GM20431 (cell line): ENCODE measurements at regions not wholly inside any gene's neighbourhood (a gene's known extent, or its start where the extent isn't known, plus 50 kb on each side); places are given as distances from the start of the nearest gene placed in this dataset.

Experiments
- in situ Hi-C: fragments of 300-500 bp; cut with MseI, MboI; formaldehyde crosslinking; loops from one replicate; pipeline ENCODE4 v1.15.0; 2020; ENCODE audit warnings: low sequenced_read_pairs; ENCODE audit not compliant: unreplicated experiment

- in situ Hi-C loops = no loop called here
Observed at GRCh38 chr12:102781117-102781516, 135.9 kb downstream of the PAH start.

DNA sequence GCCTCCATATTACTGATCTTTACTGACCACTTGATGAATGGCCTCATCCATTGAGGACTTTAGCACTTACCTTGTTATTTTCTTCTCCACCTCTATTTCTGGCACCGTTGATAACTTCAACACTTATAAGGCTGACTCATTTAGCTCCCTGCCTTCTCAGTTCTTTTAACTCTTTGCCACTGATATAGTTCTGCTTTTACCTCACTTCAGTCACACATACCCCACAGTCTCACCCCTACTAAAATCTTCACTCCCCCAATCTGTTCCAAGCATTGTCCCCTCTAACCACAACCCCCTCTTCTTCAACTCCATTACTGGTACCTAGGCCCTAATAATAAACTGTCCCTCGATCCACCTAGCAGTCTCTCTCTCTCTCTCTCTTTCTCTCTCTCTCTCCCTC is 141.0 kb downstream of the PAH start:
- in situ Hi-C loops = no loop called here

DNA sequence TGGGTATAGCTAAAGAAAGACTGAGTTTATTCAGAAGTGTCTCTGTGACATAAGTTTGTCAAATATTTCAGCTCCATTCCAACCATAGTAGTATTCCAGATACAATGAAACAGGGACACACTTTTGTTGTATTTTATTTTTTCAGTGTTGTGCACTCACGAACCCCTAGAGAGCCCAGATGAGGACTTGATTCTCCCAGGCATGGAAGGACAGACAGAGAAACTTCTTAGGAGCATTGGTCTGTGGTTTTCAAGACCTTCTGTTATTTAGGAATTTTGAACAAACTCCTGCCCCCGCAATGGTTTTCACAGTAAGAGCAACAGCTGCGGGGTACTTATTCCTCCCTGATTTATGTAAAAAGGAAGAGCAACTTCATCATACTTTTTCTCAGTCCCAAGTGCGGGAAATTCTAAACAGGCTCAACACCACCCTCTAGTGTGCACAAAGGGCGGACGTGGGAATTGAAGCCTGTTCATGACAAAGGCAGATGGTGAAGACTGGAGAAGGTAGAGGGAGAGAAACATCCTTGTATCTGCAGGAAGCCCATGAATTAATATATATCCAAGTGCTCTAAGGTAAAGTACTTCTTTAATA is 147.6 kb downstream of the PAH start:
- in situ Hi-C loops = loop anchor here (25.0 kb wide), 1 partner anchor 832 kb away; no protein-coding TSS in a partner anchor

- in situ Hi-C loops = loop anchor here (25.0 kb wide), 1 partner anchor 830 kb away; no protein-coding TSS in a partner anchor
Observed at GRCh38 chr12:102766961-102767360, 150.1 kb downstream of the PAH start.

DNA sequence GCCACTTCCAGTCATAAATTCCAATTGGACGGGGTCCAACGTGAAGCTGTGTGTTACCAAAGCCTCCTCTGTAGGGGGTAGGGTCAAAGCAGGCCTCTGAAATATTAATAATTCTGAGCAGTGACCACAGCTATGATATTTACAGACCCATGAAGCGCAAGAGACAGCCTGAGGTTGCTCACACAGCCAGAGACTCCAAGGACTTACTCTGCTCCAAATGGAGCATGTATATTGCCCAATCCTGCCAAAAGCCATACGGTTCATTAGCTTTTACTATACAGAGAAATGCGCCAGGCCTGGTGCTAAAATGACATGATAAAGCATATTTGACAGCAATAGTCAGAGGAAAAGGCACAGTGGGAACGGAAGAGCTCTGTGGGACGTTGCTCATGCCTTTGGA is 151.3 kb downstream of the PAH start:
- in situ Hi-C loops = loop anchor here (25.0 kb wide), 1 partner anchor 828 kb away; no protein-coding TSS in a partner anchor

GRCh38 chr12:102763471-102763870 is 153.6 kb downstream of the PAH start:
- in situ Hi-C loops = loop anchor here (25.0 kb wide), 1 partner anchor 826 kb away; no protein-coding TSS in a partner anchor

GRCh38 chr12:102763061-102763460 is 154.0 kb downstream of the PAH start:
- in situ Hi-C loops = loop anchor here (25.0 kb wide), 1 partner anchor 826 kb away; no protein-coding TSS in a partner anchor

GRCh38 chr12:102760322-102760721 is 156.7 kb downstream of the PAH start:
- in situ Hi-C loops = loop anchor here (25.0 kb wide), 1 partner anchor 823 kb away; no protein-coding TSS in a partner anchor

GRCh38 chr12:102759466-102759865 is 157.6 kb downstream of the PAH start:
- in situ Hi-C loops = loop anchor here (25.0 kb wide), 1 partner anchor 822 kb away; no protein-coding TSS in a partner anchor

- in situ Hi-C loops = loop anchor here (25.0 kb wide), 1 partner anchor 821 kb away; no protein-coding TSS in a partner anchor
Observed at GRCh38 chr12:102757882-102758226, 159.2 kb downstream of the PAH start.

DNA sequence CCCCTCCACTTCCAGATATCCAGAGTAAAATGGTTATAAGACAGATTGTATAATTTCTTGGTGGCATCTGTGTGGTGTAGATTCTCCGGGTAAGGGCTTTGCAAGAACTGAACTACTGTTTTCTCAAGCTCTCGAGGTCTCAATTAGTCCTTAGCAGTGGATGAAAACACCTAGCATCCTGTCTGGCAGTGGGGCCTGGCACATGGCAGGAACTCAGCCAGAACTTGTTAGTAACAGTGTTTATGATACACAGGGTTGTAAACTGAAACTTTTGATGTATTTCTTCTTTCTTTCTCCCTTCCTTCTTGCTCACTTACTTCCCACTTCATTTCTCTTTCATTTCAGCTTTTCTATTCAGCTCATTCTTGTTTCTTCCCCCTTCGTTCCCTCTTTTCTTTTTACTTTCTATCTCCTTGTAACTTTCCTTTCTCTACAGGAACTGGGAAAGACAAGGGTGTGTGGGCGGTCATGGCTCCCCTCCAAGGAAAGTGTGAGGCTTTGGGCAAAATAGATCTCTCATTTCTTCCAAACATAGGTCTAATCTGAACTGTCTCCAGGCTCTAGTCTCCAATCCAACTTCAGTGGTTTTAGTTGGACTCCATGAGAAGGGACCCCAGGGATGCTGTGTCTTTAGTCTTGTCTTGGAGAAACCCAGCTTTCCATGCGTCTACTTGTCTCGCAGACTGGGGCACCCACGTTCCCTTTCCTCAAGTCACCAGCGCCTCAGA is 159.7 kb downstream of the PAH start:
- in situ Hi-C loops = loop anchor here (25.0 kb wide), 1 partner anchor 820 kb away; no protein-coding TSS in a partner anchor

DNA sequence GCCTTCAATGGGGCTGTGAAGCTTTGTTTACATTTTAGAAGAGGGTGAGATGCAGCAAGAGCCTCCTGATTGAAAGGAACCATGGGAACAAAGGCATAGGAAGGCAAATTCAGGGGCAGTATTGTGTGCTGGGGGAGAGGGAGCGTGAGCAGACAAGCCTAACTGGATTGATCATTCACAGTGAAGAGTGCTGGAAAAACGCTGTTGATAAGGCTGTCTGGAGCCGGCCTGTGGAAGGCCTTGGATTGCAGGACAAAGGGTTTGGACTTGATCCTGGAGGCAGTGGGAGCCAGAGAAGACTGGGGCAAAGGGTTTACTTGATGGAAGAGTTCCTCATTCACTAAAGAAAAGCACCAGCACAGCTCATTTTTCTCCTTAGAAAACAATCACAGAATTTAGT is 160.5 kb downstream of the PAH start:
- in situ Hi-C loops = loop anchor here (25.0 kb wide), 1 partner anchor 819 kb away; no protein-coding TSS in a partner anchor

DNA sequence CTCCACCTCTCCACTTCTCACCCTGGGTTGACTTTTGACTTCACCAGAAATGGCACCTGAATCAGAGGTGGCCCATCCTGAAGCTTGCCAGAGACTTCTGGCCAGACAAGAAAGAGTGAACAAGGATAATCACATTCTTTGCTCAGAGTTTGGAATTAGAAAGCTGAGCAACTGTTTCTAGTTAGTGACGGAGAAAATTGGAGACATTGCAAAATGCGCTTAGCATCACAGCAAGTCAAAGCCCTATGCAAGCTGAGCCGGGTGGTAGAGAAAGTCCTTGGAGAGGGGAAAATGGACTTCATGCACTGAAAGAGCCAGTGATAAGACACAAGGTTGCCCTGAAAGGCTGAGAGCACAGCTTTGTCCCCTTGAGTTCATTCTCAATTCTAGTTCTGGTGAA is 161.8 kb downstream of the PAH start:
- in situ Hi-C loops = loop anchor here (25.0 kb wide), 1 partner anchor 818 kb away; no protein-coding TSS in a partner anchor

DNA sequence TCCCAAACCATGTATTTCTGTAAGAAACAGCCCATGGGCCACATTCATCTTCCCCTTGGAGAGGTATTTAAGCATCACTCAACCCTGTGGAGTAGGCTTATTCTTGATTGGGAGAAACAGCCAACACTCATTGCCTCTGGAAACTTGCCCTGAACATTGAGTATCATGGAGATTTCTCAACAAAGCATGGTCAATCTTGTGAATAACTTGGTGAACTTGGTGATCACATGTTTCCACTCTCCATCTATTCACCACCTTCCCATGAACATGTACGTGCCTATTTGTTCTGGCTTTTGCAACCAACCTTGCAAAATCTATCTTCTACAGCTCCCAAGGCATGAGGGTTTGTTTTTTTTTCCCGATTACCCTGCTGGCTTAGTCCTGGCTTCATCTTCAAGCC is 163.2 kb downstream of the PAH start:
- in situ Hi-C loops = loop anchor here (25.0 kb wide), 1 partner anchor 817 kb away; no protein-coding TSS in a partner anchor

DNA sequence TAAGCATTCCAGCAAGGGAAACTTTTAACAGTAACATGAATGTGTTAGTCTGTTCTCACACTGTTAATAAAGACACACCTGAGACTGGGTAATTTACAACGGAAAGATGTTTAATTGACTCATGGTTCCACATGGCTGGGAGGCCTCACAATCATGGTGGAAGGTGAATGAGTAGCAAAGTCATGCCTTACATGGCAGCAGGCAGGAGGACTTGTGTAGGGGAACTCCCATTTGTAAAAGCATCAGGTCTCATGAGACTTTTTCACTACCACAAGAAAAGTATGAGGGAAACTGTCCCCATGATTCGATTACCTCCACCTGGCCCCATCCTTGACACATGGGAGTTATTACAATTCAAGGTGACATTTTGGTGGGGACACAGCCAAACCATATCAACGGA is 168.3 kb downstream of the PAH start:
- in situ Hi-C loops = no loop called here

DNA sequence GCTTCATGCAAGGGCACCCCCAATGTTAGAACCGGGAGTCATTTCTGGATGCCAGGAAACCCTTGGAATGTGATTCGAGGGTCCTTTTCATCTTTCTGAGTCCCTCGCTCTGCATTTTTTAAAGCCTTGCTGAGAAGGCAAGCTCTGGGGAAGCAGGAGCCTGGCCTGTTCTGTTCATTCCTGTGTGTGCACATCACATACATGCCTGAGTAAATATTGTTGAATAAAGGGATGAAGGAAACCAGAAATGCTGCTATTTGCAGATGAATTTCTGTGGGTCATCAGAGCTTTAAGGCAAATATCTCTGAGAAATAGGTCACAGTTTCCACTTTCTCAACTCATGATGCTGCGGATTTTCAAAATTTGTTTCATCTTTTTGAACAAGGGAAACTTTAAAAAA is 170.1 kb downstream of the PAH start:
- in situ Hi-C loops = no loop called here

- in situ Hi-C loops = no loop called here
Observed at GRCh38 chr12:102745971-102746600, 171.0 kb downstream of the PAH start.

DNA sequence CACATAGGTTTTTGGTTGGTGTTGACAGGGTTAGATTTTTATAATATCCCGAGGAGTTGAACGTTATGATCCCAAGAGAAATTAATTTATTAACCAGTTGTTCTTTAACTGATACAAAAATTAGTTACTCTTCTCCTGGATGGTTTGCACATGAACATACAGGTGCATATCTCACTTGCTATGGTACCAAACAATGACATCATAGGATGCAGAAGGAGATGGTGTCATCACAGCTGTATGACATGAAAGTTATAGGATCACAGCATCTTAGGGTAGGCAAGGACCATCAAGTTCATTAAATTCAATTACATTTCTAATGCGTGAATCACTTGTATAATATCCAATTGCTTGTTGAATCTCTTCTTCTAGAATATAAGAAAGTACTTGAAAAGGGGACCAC is 175.8 kb downstream of the PAH start:
- in situ Hi-C loops = no loop called here

GRCh38 chr12:102740141-102740955 is 176.7 kb downstream of the PAH start:
- in situ Hi-C loops = no loop called here

GRCh38 chr12:102736328-102736727 is 180.7 kb downstream of the PAH start:
- in situ Hi-C loops = no loop called here
